ENCODE measurements at regions not wholly inside any gene's neighbourhood (a gene's known extent, or its start where the extent isn't known, plus 50 kb on each side); places are given as distances from the start of the nearest gene placed in this dataset.

- no peak overlapping the region for H3K4me3 ChIP-seq (ENCODE audit: low read length)
- no peak for DNase-seq (ENCODE audit: low read depth)
- no peak for TF ChIP-seq CTCF (conservative IDR thresholded peaks at IDR 0.05; ENCODE audit: low read length)
Measured at GRCh38 chr12:42945927-42946326, 356.4 kb upstream of the PRICKLE1 start.

- DNase-seq (ENCODE audit: low read depth): no peak
- TF ChIP-seq CTCF (conservative IDR thresholded peaks at IDR 0.05; ENCODE audit: low read length): no peak
- H3K4me3 ChIP-seq (ENCODE audit: low read length): no peak overlapping the region
Measured at GRCh38 chr12:42944516-42944915, 355.0 kb upstream of the PRICKLE1 start.

GRCh38 chr12:42936991-42937390 is 347.4 kb upstream of the PRICKLE1 start:
- DNase-seq (ENCODE audit: low read depth): no peak
- no peak for TF ChIP-seq CTCF (conservative IDR thresholded peaks at IDR 0.05; ENCODE audit: low read length)
- no peak overlapping the region for H3K4me3 ChIP-seq (ENCODE audit: low read length)

GRCh38 chr12:42936260-42936659 is 346.7 kb upstream of the PRICKLE1 start:
- no peak for DNase-seq (ENCODE audit: low read depth)
- no peak overlapping the region for H3K4me3 ChIP-seq (ENCODE audit: low read length)
- no peak for TF ChIP-seq CTCF (conservative IDR thresholded peaks at IDR 0.05; ENCODE audit: low read length)

GRCh38 chr12:42935756-42936155 is 346.2 kb upstream of the PRICKLE1 start:
- no peak overlapping the region for H3K4me3 ChIP-seq (ENCODE audit: low read length)
- no peak for TF ChIP-seq CTCF (conservative IDR thresholded peaks at IDR 0.05; ENCODE audit: low read length)
- DNase-seq (ENCODE audit: low read depth): no peak

GRCh38 chr12:42935090-42935489 is 345.5 kb upstream of the PRICKLE1 start:
- H3K4me3 ChIP-seq (ENCODE audit: low read length): no peak overlapping the region
- TF ChIP-seq CTCF (conservative IDR thresholded peaks at IDR 0.05; ENCODE audit: low read length): no peak
- no peak for DNase-seq (ENCODE audit: low read depth)

GRCh38 chr12:42933461-42934081 is 344.0 kb upstream of the PRICKLE1 start:
- no peak for TF ChIP-seq CTCF (conservative IDR thresholded peaks at IDR 0.05; ENCODE audit: low read length)
- DNase-seq (ENCODE audit: low read depth): no peak

More at GRCh38 chr12:42933461-42934081, 344.0 kb upstream of the PRICKLE1 start:
- no peak overlapping the region for H3K4me3 ChIP-seq (ENCODE audit: low read length)

Data from AG10803 (cell line).